Left kidney (tissue), 1 donor: ENCODE measurements at regions not wholly inside any gene's neighbourhood (a gene's known extent, or its start where the extent isn't known, plus 50 kb on each side); places are given as distances from the start of the nearest gene placed in this dataset.
"Not testable (repeated sequence)": the region's sequence is repeated elsewhere in the genome, so short reads cannot be mapped to it uniquely, and the experiment has no call there.

Source experiments
- DNase-seq: peaks from one replicate; pipeline ENCODE4 v3.0.0-alpha.2; 2013

GRCh38 chr1:163472651-163473248, 151.0 kb downstream of the NUF2 start:
- peak; percentile 7 for DNase-seq

- DNase-seq: no peak
Observed at GRCh38 chr1:163477276-163477830, 155.6 kb downstream of the NUF2 start.

GRCh38 chr1:163498391-163499330, 176.9 kb downstream of the NUF2 start:
- DNase-seq: not testable (repeated sequence)

- no peak for DNase-seq
Observed at GRCh38 chr1:163504331-163504978, 182.7 kb downstream of the NUF2 start.

GRCh38 chr1:163509114-163509513, 187.4 kb downstream of the NUF2 start:
- DNase-seq: no peak

- no peak for DNase-seq
Observed at GRCh38 chr1:163512349-163512989, 190.7 kb downstream of the NUF2 start.

GRCh38 chr1:163523375-163524029, 201.7 kb downstream of the NUF2 start:
- no peak for DNase-seq

- no peak for DNase-seq
Observed at GRCh38 chr1:163528710-163529348, 207.1 kb downstream of the NUF2 start.

GRCh38 chr1:163531345-163531744, 209.6 kb downstream of the NUF2 start:
- DNase-seq: no peak

- no peak for DNase-seq
Observed at GRCh38 chr1:163535401-163535800, 213.6 kb downstream of the NUF2 start.

GRCh38 chr1:163535807-163536206, 214.1 kb downstream of the NUF2 start:
- DNase-seq: peak; percentile 35

- DNase-seq: no peak
Observed at GRCh38 chr1:163537809-163538208, 216.1 kb downstream of the NUF2 start.

GRCh38 chr1:163538667-163539066, 216.9 kb downstream of the NUF2 start:
- DNase-seq: peak; percentile 67

GRCh38 chr1:163540727-163541126, 219.0 kb downstream of the NUF2 start:
- no peak for DNase-seq

GRCh38 chr1:163544441-163544840, 222.7 kb downstream of the NUF2 start:
- no peak for DNase-seq

- no peak for DNase-seq
Observed at GRCh38 chr1:163558162-163558561, 236.4 kb downstream of the NUF2 start.

- DNase-seq: peak; percentile 32
Observed at GRCh38 chr1:163561580-163562295, 240.0 kb downstream of the NUF2 start.

- no peak for DNase-seq
Observed at GRCh38 chr1:163562355-163562754, 240.6 kb downstream of the NUF2 start.

GRCh38 chr1:163565166-163565565, 243.4 kb downstream of the NUF2 start:
- peak; percentile 10 for DNase-seq

- peak; percentile 17 for DNase-seq
Observed at GRCh38 chr1:163570071-163570470, 248.3 kb downstream of the NUF2 start.
